Caco-2 (cell line): ENCODE measurements at regions not wholly inside any gene's neighbourhood (a gene's known extent, or its start where the extent isn't known, plus 50 kb on each side); places are given as distances from the start of the nearest gene placed in this dataset.

Experiments
- BruUV-seq: library from RNA; stranded (reverse); fragments of 400-500 nt; replicated peaks from 2 replicates; lab custom pipeline; 2021; lab: Mats Ljungman, UMichigan
- CTCF ChIA-PET: fragments of 300-600 bp; sonication (Branson Sonifier 250); formaldehyde crosslinking; loops from one replicate; lab custom pipeline; 2022; ENCODE audit warnings: antibody characterized with exemption; lab: Charles Lee
- POLR2A ChIA-PET: fragments of 300-600 bp; sonication (Branson Sonifier 250); formaldehyde crosslinking; loops from one replicate; lab custom pipeline; 2022; ENCODE audit warnings: antibody characterized with exemption; lab: Charles Lee
- DNase-seq, 2 experiments: peaks; one replicate each; pipeline versions ENCODE4 v3.0.0 to v3.0.0-alpha.2; 2020 to 2022
- H3K27me3 ChIP-seq: replicated peaks from 2 replicates; pipeline ENCODE4 v1.6.0; 2011; ENCODE audit warnings: low read length; ENCODE audit not compliant: control insufficient read depth, insufficient read depth
- H3K36me3 ChIP-seq: 2 replicates; pipeline ENCODE4 v1.5.1; 2011; ENCODE audit warnings: low read length; ENCODE audit not compliant: control insufficient read depth, insufficient read depth
- H3K4me1 ChIP-seq: fragments of 250-450 bp; sonication (Bioruptor Pico); 2 replicates; pipeline ENCODE4 v1.5.1; 2020; ENCODE audit warnings: mild to moderate bottlenecking
- H3K4me3 ChIP-seq: 2 replicates; pipeline ENCODE4 v1.5.1; 2011; ENCODE audit warnings: low read depth, mild to moderate bottlenecking, control low read depth, low read length
- H3K9me3 ChIP-seq: fragments of 250-450 bp; sonication (Bioruptor Pico); 2 replicates; pipeline ENCODE4 v1.5.1; 2020; ENCODE audit warnings: mild to moderate bottlenecking, moderate library complexity
- H3K27ac Mint-ChIP-seq: one replicate; pipeline ENCODE4 v1.8.0; 2022; ENCODE audit warnings: mixed read lengths; ENCODE audit not compliant: unreplicated experiment
- H3K27me3 Mint-ChIP-seq: one replicate; pipeline ENCODE4 v1.8.0; 2022; ENCODE audit warnings: mixed read lengths; ENCODE audit not compliant: insufficient read depth, unreplicated experiment
- H3K36me3 Mint-ChIP-seq: one replicate; pipeline ENCODE4 v1.8.0; 2022; ENCODE audit warnings: mild to moderate bottlenecking, mixed read lengths; ENCODE audit not compliant: insufficient read depth, unreplicated experiment
- H3K4me1 Mint-ChIP-seq: one replicate; pipeline ENCODE4 v1.8.0; 2022; ENCODE audit warnings: low read depth, mixed read lengths; ENCODE audit not compliant: unreplicated experiment
- H3K4me3 Mint-ChIP-seq: one replicate; pipeline ENCODE4 v1.8.0; 2022; ENCODE audit warnings: mild to moderate bottlenecking, moderate library complexity, mixed read lengths; ENCODE audit not compliant: unreplicated experiment
- H3K9me3 Mint-ChIP-seq: one replicate; pipeline ENCODE4 v1.8.0; 2022; ENCODE audit warnings: mixed read lengths; ENCODE audit not compliant: unreplicated experiment
- intact Hi-C: fragments of 100-400 bp; cut with micrococcal nuclease; formaldehyde crosslinking; loops from one replicate; pipeline ENCODE4 v1.10.0; 2022; ENCODE audit not compliant: unreplicated experiment
- TF ChIP-seq, protein P1 (sequence below), 2 experiments: fragments of 200-600 bp in 1 of 2; IDR thresholded peaks; 1 replicate in 1 of 2; 2 replicates in 1 of 2; pipeline versions ENCODE4 v1.5.1 to v1.8.0; 2011 to 2022; ENCODE audit warnings: antibody characterized with exemption in 1 of 2, control low read depth in 1 of 2, inconsistent platforms in 1 of 2, low read depth in 1 of 2, low read length in 1 of 2, mild to moderate bottlenecking in 1 of 2, moderate library complexity in 1 of 2; ENCODE audit not compliant: insufficient read depth in 1 of 2, severe bottlenecking in 1 of 2, unreplicated experiment in 1 of 2

DNA sequence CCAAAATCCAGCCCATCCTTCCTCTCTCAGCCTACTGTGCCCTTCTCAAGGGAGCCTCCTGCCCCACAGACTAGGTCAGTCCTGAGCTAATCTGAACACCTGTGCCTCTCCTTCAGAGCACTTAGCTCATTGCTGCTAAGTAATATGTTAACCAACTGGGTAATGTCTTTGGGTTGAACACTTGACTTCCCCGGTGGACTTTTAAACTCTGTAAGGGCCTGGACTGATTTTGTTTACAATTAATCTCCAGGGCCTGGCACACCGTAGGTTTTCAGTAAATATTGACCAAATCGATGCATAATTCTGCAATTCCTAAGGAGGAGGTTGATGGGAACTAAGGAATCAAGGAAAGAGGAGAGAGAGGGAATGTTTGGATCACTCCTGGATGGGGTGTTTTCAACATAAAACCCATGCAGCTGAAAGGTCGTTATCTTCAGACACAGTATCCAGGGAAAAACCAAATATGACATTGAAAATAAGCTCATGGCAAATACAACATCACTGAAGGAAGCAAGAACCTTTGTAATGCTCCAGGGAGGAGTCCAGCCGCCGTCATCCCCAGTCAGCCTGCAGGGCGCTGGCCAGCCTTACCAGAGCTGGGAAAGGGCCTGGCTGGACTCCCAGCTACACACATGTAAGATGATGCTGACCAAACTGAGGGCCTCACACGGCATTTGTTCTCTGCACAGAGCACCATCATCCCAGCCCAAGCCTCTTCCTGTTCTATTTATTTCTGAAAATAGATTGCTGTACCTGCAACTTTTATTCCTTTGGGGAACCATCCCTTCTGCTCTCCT lies 166.3 kb downstream of the C5orf15 start:
- ChIA-PET CTCF (interaction anchor here (0.5 kb wide), 1 partner anchor 252 kb away, joined by 4 read pairs; no protein-coding TSS in a partner anchor), POLR2A (no interaction called here)
- Histone ChIP-seq H3K4me3 (no peak overlapping the region), H3K36me3 (no peaks in the 10 kb centered on the region), H3K27me3 (no peaks in the 10 kb centered on the region; the same call in 1 of the 2 replicates), H3K4me1 (peaks cover 7% of the 10 kb centered on the region), H3K9me3 (no peaks in the 10 kb centered on the region; the same call in 1 of the 2 replicates)
- Mint-ChIP-seq H3K9me3 (no peaks in the 10 kb centered on the region), H3K36me3 (no peaks in the 10 kb centered on the region), H3K27ac (no peak overlapping the region), H3K4me1 (no peaks in the 10 kb centered on the region), H3K4me3 (no peak overlapping the region), H3K27me3 (peaks cover 12% of the 10 kb centered on the region)
- TF ChIP-seq, protein P1, sequence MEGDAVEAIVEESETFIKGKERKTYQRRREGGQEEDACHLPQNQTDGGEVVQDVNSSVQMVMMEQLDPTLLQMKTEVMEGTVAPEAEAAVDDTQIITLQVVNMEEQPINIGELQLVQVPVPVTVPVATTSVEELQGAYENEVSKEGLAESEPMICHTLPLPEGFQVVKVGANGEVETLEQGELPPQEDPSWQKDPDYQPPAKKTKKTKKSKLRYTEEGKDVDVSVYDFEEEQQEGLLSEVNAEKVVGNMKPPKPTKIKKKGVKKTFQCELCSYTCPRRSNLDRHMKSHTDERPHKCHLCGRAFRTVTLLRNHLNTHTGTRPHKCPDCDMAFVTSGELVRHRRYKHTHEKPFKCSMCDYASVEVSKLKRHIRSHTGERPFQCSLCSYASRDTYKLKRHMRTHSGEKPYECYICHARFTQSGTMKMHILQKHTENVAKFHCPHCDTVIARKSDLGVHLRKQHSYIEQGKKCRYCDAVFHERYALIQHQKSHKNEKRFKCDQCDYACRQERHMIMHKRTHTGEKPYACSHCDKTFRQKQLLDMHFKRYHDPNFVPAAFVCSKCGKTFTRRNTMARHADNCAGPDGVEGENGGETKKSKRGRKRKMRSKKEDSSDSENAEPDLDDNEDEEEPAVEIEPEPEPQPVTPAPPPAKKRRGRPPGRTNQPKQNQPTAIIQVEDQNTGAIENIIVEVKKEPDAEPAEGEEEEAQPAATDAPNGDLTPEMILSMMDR (IDR thresholded peaks at IDR 0.05; ENCODE audit: insufficient read depth in 1 of 2, low read depth in 1 of 2, low read length in 1 of 2, severe bottlenecking in 1 of 2, unreplicated experiment in 1 of 2): no peak
- intact Hi-C loops: no loop called here
- DNase-seq: no peak
- no TSS peak for BruUV-seq

DNA sequence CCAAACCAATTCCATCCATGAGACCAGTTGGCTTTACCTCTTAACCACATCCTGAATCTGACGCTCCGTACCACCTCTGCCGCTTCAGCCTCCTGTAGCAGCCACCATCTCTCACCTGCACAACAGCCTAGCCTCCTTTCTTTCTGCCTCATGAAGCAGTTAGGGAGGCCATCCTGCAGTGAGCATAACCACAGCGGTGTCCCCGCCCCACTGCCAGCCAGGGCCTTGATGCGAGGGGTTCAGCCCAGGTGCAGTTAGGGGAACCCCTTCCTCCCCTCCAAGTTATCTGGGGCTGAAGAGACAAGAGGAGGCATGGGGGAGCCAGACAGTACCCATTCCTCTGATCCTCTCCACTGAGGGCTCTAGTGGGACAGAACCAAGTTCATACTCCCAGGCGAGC lies 167.0 kb downstream of the C5orf15 start:
- Mint-ChIP-seq H3K9me3 (no peaks in the 10 kb centered on the region), H3K27ac (no peak overlapping the region), H3K4me1 (no peaks in the 10 kb centered on the region), H3K36me3 (no peaks in the 10 kb centered on the region), H3K27me3 (peaks cover 12% of the 10 kb centered on the region), H3K4me3 (no peak overlapping the region)
- no peaks in the 10 kb centered on the region for H3K36me3 ChIP-seq
- intact Hi-C loops: no loop called here
- ChIA-PET POLR2A (no interaction called here), CTCF (no interaction called here)
- TF ChIP-seq, protein P1 (IDR thresholded peaks at IDR 0.05; ENCODE audit: insufficient read depth in 1 of 2, low read depth in 1 of 2, low read length in 1 of 2, severe bottlenecking in 1 of 2, unreplicated experiment in 1 of 2): no peak
- no peaks in the 10 kb centered on the region; the same call in 1 of the 2 replicates for H3K27me3 ChIP-seq
- BruUV-seq: no TSS peak
- H3K4me3 ChIP-seq: no peak overlapping the region
- no peaks in the 10 kb centered on the region; the same call in 1 of the 2 replicates for H3K9me3 ChIP-seq
- DNase-seq: no peak
- H3K4me1 ChIP-seq: peaks cover 12% of the 10 kb centered on the region

DNA sequence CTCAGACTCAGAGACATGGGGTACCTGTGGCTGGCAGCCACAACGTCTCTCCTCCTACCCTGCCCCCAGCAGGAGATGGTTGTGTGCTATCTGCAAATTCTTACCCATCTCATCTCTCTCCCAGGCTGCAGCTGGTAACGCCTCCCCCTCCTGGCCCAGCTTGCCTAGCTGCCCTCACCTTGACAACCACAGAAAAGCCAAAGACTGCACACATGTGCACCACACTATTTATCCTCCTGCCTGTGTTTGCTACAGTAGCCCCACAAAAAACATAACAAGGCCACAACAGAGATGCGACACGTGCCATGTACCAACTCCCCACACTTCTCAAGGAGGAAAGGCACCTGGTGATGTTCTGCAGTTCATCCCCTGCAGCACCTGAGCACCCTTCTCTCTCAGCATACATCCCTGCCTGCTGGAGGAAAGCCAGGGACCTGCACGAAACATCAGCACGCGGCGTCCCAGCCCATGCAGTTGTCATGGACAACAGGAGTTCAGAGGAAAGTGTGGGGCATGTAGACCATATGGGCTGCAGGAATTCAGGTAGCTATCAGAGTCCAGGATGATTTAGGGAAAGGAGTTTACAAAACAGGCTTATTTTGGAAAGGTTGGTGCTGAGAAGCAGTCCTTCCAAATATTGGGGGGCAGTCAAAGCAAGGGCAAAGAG lies 168.7 kb downstream of the C5orf15 start:
- ChIA-PET POLR2A (no interaction called here), CTCF (no interaction called here)
- TF ChIP-seq, protein P1 (IDR thresholded peaks at IDR 0.05; ENCODE audit: insufficient read depth in 1 of 2, low read depth in 1 of 2, low read length in 1 of 2, severe bottlenecking in 1 of 2, unreplicated experiment in 1 of 2): no peak
- intact Hi-C loops: no loop called here
- H3K27me3 Mint-ChIP-seq: peaks cover 12% of the 10 kb centered on the region
- H3K36me3 ChIP-seq: no peaks in the 10 kb centered on the region
- H3K27me3 ChIP-seq: no peaks in the 10 kb centered on the region; the same call in 1 of the 2 replicates
- H3K9me3 Mint-ChIP-seq: no peaks in the 10 kb centered on the region
- peaks cover 12% of the 10 kb centered on the region for H3K4me1 ChIP-seq
- no peak for DNase-seq
- no TSS peak for BruUV-seq
- H3K27ac Mint-ChIP-seq: no peak overlapping the region
- H3K36me3 Mint-ChIP-seq: no peaks in the 10 kb centered on the region
- no peak overlapping the region for H3K4me3 Mint-ChIP-seq
- no peaks in the 10 kb centered on the region; the same call in 1 of the 2 replicates for H3K9me3 ChIP-seq
- H3K4me3 ChIP-seq: no peak overlapping the region
- no peaks in the 10 kb centered on the region for H3K4me1 Mint-ChIP-seq
